ENCODE measurements at regions not wholly inside any gene's neighbourhood (a gene's known extent, or its start where the extent isn't known, plus 50 kb on each side); places are given as distances from the start of the nearest gene placed in this dataset.

DNA sequence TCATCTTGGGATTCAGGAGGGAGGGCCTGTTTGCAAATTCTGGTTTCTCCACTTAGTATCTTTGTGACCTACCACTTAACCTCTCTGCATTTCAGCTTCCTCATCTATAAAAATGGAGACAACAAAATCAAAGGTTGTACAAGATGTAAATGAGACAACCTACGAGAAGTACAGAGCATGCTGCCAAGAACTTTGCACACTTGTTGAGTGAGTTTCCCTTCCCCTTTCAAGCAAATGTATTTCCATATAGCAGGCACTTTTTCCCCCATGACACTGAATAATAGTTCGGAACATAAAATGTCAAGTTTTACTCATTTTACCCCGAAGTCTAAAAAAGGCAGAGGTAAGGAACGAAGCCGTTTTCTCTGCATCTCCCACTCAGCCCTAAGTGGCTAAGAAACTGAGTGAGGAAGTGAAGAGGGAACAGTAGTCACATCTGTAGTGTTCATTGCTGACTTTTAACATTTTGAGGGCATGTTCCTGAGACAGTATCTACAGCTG is 159.0 kb downstream of the TLE1 start:
- TF ChIP-seq, protein P1, sequence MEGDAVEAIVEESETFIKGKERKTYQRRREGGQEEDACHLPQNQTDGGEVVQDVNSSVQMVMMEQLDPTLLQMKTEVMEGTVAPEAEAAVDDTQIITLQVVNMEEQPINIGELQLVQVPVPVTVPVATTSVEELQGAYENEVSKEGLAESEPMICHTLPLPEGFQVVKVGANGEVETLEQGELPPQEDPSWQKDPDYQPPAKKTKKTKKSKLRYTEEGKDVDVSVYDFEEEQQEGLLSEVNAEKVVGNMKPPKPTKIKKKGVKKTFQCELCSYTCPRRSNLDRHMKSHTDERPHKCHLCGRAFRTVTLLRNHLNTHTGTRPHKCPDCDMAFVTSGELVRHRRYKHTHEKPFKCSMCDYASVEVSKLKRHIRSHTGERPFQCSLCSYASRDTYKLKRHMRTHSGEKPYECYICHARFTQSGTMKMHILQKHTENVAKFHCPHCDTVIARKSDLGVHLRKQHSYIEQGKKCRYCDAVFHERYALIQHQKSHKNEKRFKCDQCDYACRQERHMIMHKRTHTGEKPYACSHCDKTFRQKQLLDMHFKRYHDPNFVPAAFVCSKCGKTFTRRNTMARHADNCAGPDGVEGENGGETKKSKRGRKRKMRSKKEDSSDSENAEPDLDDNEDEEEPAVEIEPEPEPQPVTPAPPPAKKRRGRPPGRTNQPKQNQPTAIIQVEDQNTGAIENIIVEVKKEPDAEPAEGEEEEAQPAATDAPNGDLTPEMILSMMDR (IDR thresholded peaks at IDR 0.05) = no peak
- no peak for TF ChIP-seq POLR2A (IDR thresholded peaks at IDR 0.05)
